NCI-H128 (cell line): ENCODE measurements at regions not wholly inside any gene's neighbourhood (a gene's known extent, or its start where the extent isn't known, plus 50 kb on each side); places are given as distances from the start of the nearest gene placed in this dataset.

ENCODE experiments used
- DNase-seq: peaks from one replicate; lab custom pipeline; 2025; ENCODE audit not compliant: unreplicated experiment; lab: John Stamatoyannopoulos, UW

DNA sequence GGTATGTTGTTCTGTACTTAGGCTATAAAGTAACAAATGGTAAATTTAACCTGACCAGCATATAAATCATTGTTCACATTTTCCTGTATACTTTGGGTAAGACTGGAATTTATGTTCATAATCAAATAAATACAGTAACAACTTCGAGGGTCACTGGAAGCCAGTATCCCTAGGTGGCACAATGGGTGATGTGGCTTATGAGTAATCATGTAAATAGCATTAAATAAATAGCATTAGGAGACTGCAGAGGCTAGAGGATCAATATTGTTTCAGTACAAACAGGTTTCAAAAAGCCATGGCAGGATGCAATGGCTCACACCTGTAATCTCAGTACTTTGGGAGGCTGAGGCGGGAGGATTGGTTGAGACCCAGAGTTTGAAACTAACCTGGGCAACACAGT lies 690.6 kb downstream of the SLC4A3 start:
- no peak for DNase-seq

DNA sequence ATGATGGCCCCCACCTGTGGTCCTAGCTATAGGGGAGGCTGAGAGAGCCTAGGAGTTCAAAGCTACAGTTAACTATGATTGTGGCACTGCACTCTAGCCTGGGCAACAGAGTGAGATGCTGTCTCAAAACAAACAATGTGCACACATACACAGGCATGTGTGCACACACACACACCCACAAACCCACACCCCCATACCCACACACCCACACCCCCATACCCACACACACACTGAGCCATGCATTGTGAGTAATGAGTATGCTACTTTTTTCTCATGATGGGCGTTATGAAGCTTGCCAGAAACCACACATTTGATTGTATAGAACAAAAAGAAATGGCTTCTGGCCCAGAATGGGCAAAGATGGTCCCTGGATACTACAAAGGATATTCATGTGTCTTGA lies 691.1 kb downstream of the SLC4A3 start:
- DNase-seq = no peak

DNA sequence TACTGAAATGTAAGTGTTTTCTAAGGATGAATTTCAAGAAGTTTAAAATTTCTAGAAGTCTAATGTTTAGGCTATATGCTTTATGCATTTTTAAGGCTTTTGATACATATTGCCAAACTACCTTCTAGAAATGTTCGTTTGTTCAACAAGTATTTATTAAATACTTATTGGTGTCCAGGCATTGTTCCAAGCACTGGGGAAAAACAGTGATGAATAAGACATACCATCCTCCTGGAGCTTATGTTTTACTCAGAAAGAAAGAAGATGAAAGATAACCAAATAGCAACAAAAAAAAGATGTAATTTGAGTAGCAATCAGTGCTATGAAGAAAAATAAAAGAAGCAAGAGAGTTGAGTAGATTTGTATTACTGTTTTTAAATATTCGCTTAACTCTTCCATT lies 692.9 kb downstream of the SLC4A3 start:
- DNase-seq = no peak

DNA sequence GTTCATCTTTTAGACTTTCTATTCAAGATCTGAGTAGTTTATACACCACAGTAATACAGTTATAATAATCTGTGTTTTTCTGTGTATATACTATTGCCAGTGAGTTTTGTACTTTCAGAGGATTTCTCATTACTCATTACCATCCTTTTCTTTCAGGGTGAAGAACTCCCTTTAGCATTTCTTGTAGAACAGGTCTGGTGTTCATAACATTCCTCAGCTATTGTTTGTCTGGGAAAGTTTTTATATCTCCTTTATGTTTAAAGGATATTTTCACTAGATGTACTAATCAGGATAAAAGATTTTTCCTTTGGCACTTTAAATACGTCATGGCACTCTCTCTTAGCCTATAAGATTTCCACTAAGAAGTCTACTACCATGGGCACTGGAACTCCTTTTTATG lies 705.5 kb downstream of the SLC4A3 start:
- no peak for DNase-seq

DNA sequence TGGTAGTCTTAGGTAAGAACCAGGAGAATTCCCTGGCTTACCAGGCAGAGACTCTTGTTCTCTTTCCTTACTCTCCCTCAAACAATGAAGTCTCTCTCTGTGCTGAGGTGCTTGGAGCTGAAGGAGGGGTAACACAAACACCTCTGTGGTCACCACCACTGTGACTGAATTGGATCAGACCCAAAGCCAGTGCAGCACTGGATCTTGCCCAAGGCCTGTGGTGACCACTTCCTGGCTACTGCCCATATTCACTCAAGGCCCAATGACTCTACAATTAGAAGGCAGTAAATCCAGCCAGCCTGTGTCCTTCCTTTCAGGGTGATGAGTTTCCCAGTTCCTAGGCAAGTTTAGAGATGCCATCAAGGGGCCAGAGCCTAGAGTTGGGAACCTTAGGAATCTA lies 706.8 kb downstream of the SLC4A3 start:
- DNase-seq = no peak

DNA sequence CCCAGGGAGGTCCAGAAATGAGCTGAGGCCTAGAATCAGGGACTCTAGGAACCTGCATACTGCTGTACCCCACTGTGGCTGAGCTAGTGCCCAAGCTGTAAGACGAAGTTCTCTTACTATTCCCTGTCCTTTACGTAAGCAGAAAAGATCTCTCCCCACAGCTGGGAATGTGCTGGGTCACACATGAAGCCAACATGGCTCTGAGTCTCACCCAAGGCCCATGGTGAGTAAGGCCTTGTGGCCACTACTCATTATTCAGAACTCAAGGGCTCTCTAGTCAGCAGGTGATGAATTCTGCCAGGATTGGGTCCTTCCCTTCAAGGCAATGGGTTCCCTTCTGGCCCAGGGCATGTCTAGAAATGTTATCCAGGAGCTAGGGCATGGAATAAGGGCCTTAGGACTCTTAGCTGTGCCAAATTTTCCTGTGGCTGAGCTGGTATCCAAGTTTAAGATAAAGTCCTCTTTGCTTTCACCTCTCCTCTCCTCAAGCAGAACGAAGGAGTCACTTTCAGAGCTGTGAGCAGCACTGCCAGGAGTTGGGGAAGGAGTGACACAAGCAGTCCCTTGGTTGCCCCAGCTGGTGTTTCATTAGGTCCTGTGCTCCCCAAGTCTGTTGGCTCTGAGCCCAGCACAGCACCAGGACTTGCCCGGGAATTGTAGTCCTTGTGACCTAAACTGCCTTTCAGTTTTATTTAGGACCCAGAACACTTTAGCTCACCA lies 707.6 kb downstream of the SLC4A3 start:
- no peak for DNase-seq

DNA sequence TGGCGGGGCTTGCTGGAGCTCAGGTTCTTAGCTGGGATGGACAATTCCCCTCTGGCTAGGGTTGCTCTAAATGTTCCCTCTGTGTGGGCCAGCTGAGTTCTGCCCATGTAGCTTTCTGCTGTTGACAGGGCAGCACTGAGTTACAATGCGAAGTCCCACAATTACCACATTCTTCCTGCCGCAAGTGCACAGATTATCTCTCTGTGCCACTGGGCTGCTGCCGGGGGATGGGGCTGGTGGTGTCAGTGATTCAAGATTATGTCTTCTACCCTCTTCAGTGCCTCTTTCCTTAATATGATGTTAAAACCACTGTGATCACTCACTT lies 708.1 kb downstream of the SLC4A3 start:
- no peak for DNase-seq

DNA sequence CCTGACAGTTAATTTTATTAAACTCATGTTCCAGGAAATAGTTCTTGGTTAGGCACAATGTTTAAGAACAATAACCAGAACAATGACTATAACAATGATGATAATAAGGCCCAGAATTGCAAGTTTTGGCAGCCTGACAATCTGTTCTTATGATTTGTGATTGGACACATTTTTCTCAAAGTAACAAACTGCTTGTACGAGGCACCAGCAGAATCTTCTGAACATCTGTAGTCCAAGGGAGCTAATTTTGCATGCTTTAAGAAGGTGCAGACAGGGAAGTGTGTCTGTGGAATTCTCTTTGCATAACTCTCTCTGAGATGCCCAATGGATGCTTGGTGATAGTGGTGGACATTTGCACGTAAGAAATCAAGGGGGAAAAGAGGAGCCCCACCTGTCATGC lies 709.3 kb downstream of the SLC4A3 start:
- DNase-seq = no peak

DNA sequence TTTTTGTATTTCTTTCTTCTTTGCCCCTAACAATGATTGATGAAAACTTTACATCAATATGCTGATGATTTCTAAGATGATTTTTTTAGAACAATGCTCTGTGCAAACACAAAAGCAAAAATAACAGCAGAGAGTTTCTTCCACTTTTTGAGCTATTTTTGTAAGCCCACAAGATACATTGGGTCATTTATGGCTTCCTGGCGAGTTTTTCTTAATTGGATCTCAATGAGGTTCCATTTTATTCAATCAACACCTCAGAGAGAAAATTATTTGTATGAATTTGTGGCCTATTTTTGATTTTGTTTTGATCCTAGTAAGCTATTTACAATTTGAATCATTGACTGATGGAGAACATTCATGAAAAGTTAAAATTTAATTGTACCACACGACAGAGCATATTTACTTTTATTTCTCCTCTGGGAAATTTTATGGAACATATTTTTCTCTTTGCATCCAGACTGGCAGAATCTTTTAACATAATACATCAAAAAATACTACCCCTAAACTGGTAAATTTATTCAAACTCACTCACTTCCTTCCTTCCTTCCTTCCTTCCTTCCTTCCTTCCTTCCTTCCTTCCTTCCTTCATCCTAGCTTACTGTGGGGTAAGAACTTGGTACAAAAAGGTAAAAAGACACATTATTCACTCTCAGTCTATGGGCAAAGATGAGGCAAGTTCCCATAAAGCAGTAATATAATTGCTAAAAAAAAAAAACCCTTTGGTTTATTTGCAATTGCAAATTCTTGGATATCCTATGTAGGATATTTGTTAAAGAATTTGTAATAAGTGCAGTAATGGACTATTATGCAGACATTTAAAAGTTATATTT lies 710.4 kb downstream of the SLC4A3 start:
- DNase-seq = no peak

DNA sequence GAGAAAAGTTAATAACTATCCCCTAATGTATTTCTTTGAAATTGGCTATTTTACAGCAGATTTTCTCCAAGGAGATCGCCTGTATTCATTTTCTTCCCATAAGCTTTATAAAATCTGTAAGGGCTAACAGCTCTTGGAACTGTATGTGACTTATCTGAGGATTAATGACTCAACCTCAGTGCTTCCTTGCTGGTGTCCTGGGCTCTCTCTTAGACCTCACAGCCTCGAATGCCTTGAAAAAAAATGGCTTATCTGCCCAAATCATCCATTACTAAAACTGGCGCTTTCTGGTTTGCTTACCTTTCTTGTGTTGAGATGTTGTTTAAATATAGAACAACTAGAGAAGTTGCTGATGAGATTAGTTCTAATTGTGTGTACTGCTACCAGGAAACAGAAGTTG lies 713.6 kb downstream of the SLC4A3 start:
- DNase-seq = no peak

DNA sequence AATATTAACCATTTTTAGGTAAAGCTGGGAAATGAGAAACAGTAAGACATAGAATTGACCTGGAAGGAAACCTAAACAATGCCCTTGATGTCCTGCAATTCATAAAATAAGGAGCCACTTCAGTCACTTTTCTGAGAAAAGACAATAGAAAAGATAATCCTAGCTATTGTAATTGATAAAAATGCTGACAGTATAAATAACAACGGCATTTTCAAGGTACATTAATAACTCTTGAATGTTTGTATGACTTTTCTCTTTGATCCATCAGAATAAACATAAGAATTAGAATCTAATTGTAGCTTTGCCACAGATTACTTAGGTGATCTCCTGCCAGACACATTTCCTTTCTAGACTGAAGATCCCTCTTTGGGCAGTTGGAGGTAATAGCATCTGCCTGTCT lies 719.5 kb downstream of the SLC4A3 start:
- DNase-seq = no peak

DNA sequence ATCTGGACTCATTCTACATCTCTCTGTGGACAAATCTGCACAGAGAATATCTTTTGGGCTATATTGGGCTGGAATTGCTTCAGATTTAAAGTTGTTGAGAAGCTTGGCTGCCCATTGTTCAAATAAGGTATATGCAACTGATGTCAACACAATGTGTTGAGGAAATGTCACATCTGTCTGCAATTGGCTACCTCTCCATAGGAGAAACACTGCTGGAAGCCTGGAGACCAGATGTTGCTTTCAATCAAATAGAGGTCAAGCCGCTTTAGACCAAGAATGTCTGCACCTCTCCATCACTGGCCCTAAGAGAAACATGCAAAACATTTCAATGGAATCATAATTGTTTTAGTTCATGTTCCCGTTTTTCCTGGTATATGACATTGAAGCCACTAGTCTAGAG lies 720.2 kb downstream of the SLC4A3 start:
- DNase-seq = no peak

DNA sequence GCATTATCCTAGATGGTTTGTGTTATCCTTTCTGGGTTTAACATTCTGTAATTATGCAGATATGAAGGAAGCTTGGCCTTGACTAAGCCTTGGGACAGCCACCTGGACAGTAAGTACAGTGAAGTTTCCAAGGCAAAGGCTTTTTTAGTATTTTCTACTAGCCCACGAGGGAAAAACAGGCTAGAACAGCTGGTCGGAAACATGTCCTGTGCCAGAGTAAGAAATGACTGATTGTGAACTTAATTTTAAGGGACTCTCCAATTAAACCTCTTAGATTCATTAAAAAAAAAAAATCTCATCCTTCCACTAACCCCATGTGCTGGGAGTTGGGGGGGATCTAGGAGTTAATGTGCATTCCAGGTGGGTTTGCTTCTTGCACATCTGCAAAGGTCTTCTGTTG lies 720.8 kb downstream of the SLC4A3 start:
- DNase-seq = no peak

DNA sequence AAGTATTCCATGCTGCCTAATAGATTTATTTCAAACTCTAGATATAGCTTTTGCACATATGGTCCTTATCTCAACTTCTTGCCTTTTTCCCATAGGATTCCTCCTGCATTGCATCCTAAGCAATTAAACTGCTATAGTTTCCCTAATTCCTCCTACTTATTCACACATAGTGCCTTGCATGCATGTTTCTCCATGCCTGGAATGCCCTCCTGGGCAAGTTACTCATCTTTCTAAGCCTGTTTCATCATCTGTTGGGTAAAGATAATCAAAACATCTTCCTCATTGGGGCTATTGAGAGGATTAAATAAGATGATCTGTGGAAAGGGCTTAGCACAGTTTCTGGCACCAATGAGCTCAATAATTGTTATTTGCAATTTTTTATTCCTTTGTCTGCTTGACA lies 726.5 kb downstream of the SLC4A3 start:
- DNase-seq = no peak

DNA sequence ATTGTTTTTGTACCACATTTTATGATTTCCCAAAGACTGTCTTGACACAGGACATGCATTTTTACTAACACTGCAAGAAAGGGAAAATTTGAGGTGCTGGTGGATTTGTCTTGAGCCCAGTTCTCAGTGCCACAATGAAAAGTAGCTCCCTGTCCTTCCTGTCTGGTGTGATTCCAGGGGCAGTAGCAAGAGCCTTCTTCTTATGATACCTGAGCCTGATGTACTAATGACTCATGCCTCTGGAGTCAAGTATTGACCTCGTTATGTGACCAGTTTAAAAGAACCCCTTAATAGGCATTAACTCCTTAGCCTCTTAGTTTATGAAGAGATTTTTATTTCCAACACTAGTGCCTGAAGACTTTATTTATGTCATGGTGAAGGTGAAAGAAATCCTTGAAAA lies 728.6 kb downstream of the SLC4A3 start:
- DNase-seq = no peak

DNA sequence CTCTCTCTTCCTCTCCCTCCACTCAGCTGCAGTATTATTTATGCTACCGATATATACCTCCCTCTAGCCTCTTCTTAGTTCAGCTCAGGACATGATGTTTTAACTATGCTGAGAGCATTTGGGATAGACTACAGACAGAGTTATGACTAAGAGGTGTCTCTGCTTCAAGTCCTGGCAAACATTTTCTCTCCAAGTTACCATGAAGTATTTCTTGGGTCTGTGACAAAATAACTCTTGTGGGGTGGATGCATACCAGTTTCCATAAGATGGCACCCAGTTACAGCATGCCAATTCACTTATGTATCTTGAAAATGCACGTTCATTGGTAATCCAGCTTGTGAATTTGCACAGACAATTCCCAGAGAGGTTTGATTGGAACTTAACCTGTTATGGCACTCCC lies 737.6 kb downstream of the SLC4A3 start:
- no peak for DNase-seq

DNA sequence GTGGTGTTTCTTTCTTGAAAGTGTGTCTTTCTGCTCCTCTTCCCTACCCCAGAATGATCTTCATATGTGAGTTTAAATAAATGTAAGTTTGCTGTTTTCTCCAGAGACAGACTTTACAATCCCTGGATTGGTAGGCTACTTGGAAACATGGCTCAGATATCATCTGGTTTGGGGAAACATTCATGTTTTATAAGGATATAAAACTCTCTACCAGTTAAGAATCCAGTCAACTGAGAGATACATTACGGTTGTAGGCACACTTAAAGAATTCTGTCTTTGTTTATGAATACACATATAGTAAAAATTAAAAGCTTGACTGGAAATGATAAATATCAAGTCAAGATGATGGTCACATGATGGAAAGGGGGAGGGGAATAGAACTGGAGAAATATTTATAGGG lies 739.3 kb downstream of the SLC4A3 start:
- DNase-seq = no peak

DNA sequence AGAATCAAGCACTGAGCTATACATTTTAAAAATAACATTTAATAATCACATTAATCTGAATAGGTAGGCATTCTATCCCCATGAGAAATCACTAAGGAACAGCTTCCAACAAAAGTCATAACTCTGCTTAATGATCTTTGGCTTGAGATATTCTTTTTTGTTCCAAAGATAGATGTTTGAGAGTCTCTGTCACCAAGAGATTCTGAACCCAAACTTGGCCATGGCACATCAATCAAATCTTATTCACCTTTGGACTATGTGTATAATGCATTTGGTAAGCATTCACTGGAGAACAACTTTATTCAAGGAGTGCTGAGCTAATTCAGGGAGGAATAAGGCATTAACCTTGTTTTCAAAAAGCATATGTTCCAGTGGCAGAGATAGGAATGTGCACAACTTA lies 743.3 kb downstream of the SLC4A3 start:
- DNase-seq = no peak

DNA sequence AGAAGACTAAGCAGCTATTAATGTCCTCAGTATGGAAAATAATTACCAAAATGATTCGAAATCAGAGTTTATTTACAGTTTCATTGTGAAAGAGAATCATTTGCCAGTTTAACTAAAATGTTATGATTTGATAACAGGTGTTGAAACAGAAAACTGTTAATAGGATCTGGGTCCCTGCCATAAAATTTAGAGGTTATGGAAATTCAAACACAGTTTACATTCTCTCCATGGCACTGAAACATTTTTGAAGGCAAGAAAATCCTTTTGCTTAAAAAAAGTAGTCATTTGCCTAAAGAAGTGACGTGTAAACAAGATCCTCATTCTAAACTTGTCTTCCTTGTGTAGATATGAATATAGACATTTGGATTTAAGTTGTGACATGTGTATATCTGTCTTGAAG lies 743.8 kb downstream of the SLC4A3 start:
- DNase-seq = no peak

DNA sequence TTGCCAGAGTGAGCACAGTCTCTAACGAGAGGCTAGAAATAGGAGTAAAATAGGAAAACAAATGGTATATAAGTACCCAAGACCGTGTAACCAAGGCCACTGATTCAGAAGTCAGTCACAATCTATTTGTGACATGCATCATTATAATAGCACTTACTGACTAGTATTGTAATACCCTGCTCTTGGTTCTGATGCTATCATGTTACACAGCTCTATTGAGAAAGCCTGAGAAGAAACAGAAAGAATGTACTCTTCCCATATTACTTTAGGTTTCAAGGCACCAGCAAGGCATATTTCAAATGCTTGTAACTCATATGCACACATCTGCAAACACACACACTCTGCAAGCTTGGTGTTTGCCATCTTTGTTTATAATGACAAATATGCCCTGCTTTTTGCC lies 746.4 kb downstream of the SLC4A3 start:
- DNase-seq = no peak

DNA sequence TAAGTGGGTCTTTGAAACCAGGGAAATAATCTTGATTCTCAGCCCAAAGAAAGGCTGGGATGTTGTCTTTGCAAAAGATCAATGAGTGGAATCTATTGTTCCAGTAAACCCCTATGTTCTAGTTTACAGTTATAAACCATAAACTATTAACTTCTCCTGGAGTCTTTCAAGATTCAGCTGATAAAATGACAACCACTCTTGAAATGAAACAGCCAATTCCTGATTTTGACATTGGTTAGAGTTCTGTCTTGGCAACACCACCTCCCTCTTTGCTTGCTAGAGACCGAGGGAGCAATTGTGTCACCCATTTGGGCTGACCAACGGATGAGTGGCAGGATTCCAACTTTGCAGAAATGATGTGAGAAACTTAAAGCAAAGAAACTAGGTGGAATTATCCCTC lies 746.9 kb downstream of the SLC4A3 start:
- no peak for DNase-seq

DNA sequence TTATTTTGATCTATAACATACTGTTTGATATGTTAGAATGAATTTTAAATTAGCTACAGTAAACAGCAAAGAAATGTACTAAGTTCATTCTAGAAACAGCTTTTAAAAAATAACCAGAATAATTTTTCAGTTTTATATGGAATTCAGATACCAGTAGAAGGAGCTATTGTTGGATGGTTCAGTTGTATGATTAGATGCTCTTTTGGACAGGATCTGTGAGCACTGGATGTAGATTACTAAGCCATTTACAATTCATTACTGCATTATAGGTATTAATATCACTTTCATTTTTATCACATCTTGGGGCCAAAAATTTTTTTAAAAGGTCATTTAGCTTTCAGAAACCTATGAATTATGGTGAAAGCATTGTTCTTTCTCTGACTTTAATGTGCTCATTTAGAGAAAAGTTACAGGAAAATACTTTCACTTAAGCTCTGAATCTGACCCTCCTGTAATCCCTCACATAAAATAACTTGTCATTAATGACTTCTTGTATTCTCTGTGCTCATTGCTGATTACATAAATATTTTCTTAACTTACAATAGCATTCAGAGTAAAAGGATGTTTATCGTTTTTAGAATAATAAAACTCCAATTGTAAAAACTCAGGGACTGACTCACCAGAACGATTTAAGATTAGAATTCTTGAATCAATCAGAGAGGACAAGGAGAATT lies 750.2 kb downstream of the SLC4A3 start:
- DNase-seq = no peak
